Astrocyte (in vitro differentiated cells and primary cell): ENCODE measurements at regions not wholly inside any gene's neighbourhood (a gene's known extent, or its start where the extent isn't known, plus 50 kb on each side); places are given as distances from the start of the nearest gene placed in this dataset.

ENCODE experiments used
- DNase-seq: peaks from one replicate; pipeline ENCODE4 v3.0.0-alpha.2; 2010; ENCODE audit warnings: low read depth
- FAIRE-seq: peaks from 2 replicates; lab custom pipeline; 2011; peaks lifted over from hg19 to GRCh38; lab: Jason Lieb, UNC
- H2AFZ ChIP-seq: 2 replicates; pipeline ENCODE4 v1.6.0; 2012; ENCODE audit warnings: low read depth, low read length, inconsistent platforms
- H3K27ac ChIP-seq: 2 replicates; pipeline ENCODE4 v1.5.1; 2011; ENCODE audit warnings: low read depth, low read length, inconsistent platforms
- H3K27me3 ChIP-seq: 2 replicates; pipeline ENCODE4 v1.6.0; 2011; ENCODE audit warnings: low read length, inconsistent platforms; ENCODE audit not compliant: insufficient read depth
- H3K36me3 ChIP-seq: 2 replicates; pipeline ENCODE4 v1.5.1; 2011; ENCODE audit warnings: low read length, inconsistent platforms; ENCODE audit not compliant: insufficient read depth
- H3K4me1 ChIP-seq: 2 replicates; pipeline ENCODE4 v1.5.1; 2011; ENCODE audit warnings: low read length, inconsistent platforms; ENCODE audit not compliant: insufficient read depth
- H3K4me2 ChIP-seq: 2 replicates; pipeline ENCODE4 v1.6.0; 2012; ENCODE audit warnings: low read length, inconsistent platforms
- H3K4me3 ChIP-seq: 2 replicates; pipeline ENCODE4 v1.5.1; 2011; ENCODE audit warnings: low read depth, mild to moderate bottlenecking, low read length, inconsistent platforms; ENCODE audit not compliant: insufficient read depth
- H3K79me2 ChIP-seq: 2 replicates; pipeline ENCODE4 v1.6.0; 2012; ENCODE audit warnings: mild to moderate bottlenecking, low read length, inconsistent platforms; ENCODE audit not compliant: insufficient read depth
- H3K9ac ChIP-seq: 2 replicates; pipeline ENCODE4 v1.6.0; 2012; ENCODE audit warnings: mild to moderate bottlenecking, low read length, inconsistent platforms
- H3K9me3 ChIP-seq: 2 replicates; pipeline ENCODE4 v1.5.1; 2012; ENCODE audit warnings: low read depth, mild to moderate bottlenecking, low read length, inconsistent platforms; ENCODE audit not compliant: insufficient read depth
- H4K20me1 ChIP-seq: 2 replicates; pipeline ENCODE4 v1.6.0; 2012; ENCODE audit warnings: low read length, inconsistent platforms; ENCODE audit not compliant: insufficient read depth
- H3K27ac Mint-ChIP-seq: one replicate; pipeline ENCODE4 v1.8.0; 2021; ENCODE audit warnings: mild to moderate bottlenecking, mixed read lengths; ENCODE audit not compliant: unreplicated experiment
- H3K27me3 Mint-ChIP-seq: one replicate; pipeline ENCODE4 v1.8.0; 2021; ENCODE audit warnings: low read depth, mixed read lengths; ENCODE audit not compliant: unreplicated experiment
- H3K36me3 Mint-ChIP-seq: one replicate; pipeline ENCODE4 v1.8.0; 2021; ENCODE audit warnings: low read depth, mixed read lengths; ENCODE audit not compliant: unreplicated experiment
- H3K4me1 Mint-ChIP-seq: one replicate; pipeline ENCODE4 v1.8.0; 2021; ENCODE audit warnings: low read depth, mixed read lengths; ENCODE audit not compliant: unreplicated experiment
- H3K4me3 Mint-ChIP-seq: one replicate; pipeline ENCODE4 v1.8.0; 2021; ENCODE audit warnings: mild to moderate bottlenecking, moderate library complexity, mixed read lengths; ENCODE audit not compliant: unreplicated experiment
- H3K9me3 Mint-ChIP-seq: one replicate; pipeline ENCODE4 v1.8.0; 2021; ENCODE audit warnings: mild to moderate bottlenecking, mixed read lengths; ENCODE audit not compliant: unreplicated experiment
- EZH2 ChIP-seq: IDR thresholded peaks from 2 replicates; pipeline ENCODE4 v1.6.1; 2012; ENCODE audit warnings: mild to moderate bottlenecking, low read length, inconsistent platforms; ENCODE audit not compliant: insufficient read depth
- TF ChIP-seq, protein P1 (sequence below): IDR thresholded peaks from 2 replicates; pipeline ENCODE4 v1.5.1; 2011; ENCODE audit warnings: low read depth, mild to moderate bottlenecking, inconsistent platforms, low read length, moderate library complexity; ENCODE audit not compliant: insufficient read depth

DNA sequence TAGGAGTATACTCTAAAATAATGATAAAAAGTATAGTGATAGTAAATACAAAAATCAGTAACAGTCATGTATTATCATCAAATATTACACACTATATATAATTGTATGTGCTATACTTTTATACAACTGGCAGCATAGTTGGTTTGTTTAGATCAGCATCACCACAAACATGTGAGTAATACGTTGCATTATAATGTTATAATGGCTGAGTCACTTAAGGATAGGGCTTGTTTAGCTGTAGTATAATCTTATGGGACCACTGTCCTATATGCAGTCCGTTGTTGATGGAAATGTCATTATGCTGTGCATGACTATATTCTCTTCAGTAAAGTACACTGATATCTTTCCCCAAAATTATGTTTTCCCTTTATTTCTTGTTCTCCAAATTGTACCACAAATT, 92.8 kb downstream of the LYPLAL1 start:
- H3K27ac ChIP-seq = no peak overlapping the region
- Mint-ChIP-seq H3K4me1 (peaks cover 17% of the 10 kb centered on the region), H3K27me3 (no peaks in the 10 kb centered on the region), H3K36me3 (no peaks in the 10 kb centered on the region), H3K27ac (no peak overlapping the region), H3K9me3 (peaks cover 8% of the 10 kb centered on the region), H3K4me3 (no peak overlapping the region)
- FAIRE-seq (no peak), DNase-seq (no peak)
- no peaks in the 10 kb centered on the region for H4K20me1 ChIP-seq
- no peaks in the 10 kb centered on the region for H3K9me3 ChIP-seq
- H3K4me2 ChIP-seq = no peak overlapping the region
- no peak overlapping the region for H2AFZ ChIP-seq
- H3K36me3 ChIP-seq = no peaks in the 10 kb centered on the region
- no peak overlapping the region for H3K4me3 ChIP-seq
- no peaks in the 10 kb centered on the region for H3K79me2 ChIP-seq
- TF ChIP-seq EZH2 = no peak
- TF ChIP-seq, protein P1, sequence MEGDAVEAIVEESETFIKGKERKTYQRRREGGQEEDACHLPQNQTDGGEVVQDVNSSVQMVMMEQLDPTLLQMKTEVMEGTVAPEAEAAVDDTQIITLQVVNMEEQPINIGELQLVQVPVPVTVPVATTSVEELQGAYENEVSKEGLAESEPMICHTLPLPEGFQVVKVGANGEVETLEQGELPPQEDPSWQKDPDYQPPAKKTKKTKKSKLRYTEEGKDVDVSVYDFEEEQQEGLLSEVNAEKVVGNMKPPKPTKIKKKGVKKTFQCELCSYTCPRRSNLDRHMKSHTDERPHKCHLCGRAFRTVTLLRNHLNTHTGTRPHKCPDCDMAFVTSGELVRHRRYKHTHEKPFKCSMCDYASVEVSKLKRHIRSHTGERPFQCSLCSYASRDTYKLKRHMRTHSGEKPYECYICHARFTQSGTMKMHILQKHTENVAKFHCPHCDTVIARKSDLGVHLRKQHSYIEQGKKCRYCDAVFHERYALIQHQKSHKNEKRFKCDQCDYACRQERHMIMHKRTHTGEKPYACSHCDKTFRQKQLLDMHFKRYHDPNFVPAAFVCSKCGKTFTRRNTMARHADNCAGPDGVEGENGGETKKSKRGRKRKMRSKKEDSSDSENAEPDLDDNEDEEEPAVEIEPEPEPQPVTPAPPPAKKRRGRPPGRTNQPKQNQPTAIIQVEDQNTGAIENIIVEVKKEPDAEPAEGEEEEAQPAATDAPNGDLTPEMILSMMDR = no peak
- no peaks in the 10 kb centered on the region for H3K27me3 ChIP-seq
- peaks cover under 1% of the 10 kb centered on the region for H3K4me1 ChIP-seq
- H3K9ac ChIP-seq = no peak overlapping the region

DNA sequence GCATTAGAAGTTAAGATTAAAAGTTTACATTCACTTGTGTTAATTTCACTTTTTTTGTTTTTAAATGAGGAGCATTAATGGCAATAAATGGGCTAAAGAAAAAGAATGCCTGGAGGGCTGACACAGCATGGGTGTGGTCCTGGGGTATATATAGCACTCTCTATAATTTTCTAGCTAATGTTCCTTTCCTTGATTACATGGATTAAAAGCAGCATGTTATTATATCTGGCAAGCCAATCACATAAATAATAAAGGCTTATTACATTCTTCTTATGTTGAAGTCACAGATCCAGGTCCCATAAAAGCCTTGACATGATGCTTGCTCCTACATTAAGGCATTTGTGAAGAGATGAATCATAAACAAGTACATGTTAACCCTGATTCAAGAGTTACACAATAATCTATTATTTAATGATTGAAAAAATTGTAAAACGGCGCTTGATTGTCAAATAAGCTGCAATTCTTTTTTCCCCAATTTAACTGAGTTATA, 91.4 kb downstream of the LYPLAL1 start:
- H3K4me3 Mint-ChIP-seq = no peak overlapping the region
- no peak for FAIRE-seq
- H3K4me2 ChIP-seq = no peak overlapping the region

GRCh38 chr1:219264561-219264960, 90.9 kb downstream of the LYPLAL1 start:
- H3K36me3 ChIP-seq = no peaks in the 10 kb centered on the region
- peaks cover 13% of the 10 kb centered on the region for H3K4me1 Mint-ChIP-seq
- H3K4me3 ChIP-seq = no peak overlapping the region
- no peak overlapping the region for H3K4me3 Mint-ChIP-seq
- TF ChIP-seq, protein P1 = no peak
- TF ChIP-seq EZH2 = no peak
- no peaks in the 10 kb centered on the region for H3K36me3 Mint-ChIP-seq
- H3K27me3 Mint-ChIP-seq = no peaks in the 10 kb centered on the region
- peaks cover 4% of the 10 kb centered on the region for H3K9me3 ChIP-seq
- H3K9me3 Mint-ChIP-seq = peaks cover 8% of the 10 kb centered on the region
- H2AFZ ChIP-seq = peak overlapping the region; percentile 13
- H3K4me1 ChIP-seq = no peaks in the 10 kb centered on the region
- DNase-seq (peak; percentile 39), FAIRE-seq (no peak)
- no peaks in the 10 kb centered on the region for H4K20me1 ChIP-seq
- peak overlapping the region; percentile 81 for H3K27ac Mint-ChIP-seq
- H3K27me3 ChIP-seq = no peaks in the 10 kb centered on the region
- H3K4me2 ChIP-seq = no peak overlapping the region
- H3K9ac ChIP-seq = no peak overlapping the region
- no peaks in the 10 kb centered on the region for H3K79me2 ChIP-seq
- H3K27ac ChIP-seq = no peak overlapping the region

More for the DNA sequence above, 91.4 kb downstream of the LYPLAL1 start:
- peak; percentile 29 for DNase-seq
- TF ChIP-seq EZH2 = no peak
- TF ChIP-seq, protein P1 = no peak
- Mint-ChIP-seq H3K4me1 (peaks cover 13% of the 10 kb centered on the region), H3K27me3 (no peaks in the 10 kb centered on the region), H3K27ac (no peak overlapping the region), H3K36me3 (no peaks in the 10 kb centered on the region), H3K9me3 (peaks cover 8% of the 10 kb centered on the region)
- no peak overlapping the region for H3K9ac ChIP-seq
- no peaks in the 10 kb centered on the region for H3K27me3 ChIP-seq
- no peak overlapping the region for H2AFZ ChIP-seq
- H3K79me2 ChIP-seq = no peaks in the 10 kb centered on the region
- no peaks in the 10 kb centered on the region for H3K36me3 ChIP-seq
- no peaks in the 10 kb centered on the region for H3K4me1 ChIP-seq
- peaks cover 4% of the 10 kb centered on the region for H3K9me3 ChIP-seq
- no peak overlapping the region for H3K27ac ChIP-seq
- no peaks in the 10 kb centered on the region for H4K20me1 ChIP-seq
- H3K4me3 ChIP-seq = no peak overlapping the region
